Breast epithelium (tissue), 4 donors: ENCODE measurements at regions not wholly inside any gene's neighbourhood (a gene's known extent, or its start where the extent isn't known, plus 50 kb on each side); places are given as distances from the start of the nearest gene placed in this dataset.

Source experiments
- DNase-seq, 2 donors: peaks; one replicate each; pipeline ENCODE4 v3.0.0-alpha.2; 2019; ENCODE audit warnings: low spot score in 2 of 2
- H3K27ac ChIP-seq, 2 donors: fragments of 200-600 bp; sonication (generic) in 1 of 2; one replicate each; pipeline ENCODE4 v1.5.1; 2016 to 2019; ENCODE audit warnings: mild to moderate bottlenecking in 1 of 2
- H3K27me3 ChIP-seq, 2 donors: fragments of 200-600 bp; sonication (generic) in 1 of 2; one replicate each; pipeline versions ENCODE4 v1.5.1 to v1.6.0; 2017 to 2019; ENCODE audit warnings: control low read depth in 1 of 2, mild to moderate bottlenecking in 1 of 2
- H3K36me3 ChIP-seq: fragments of 200-600 bp; one replicate; pipeline ENCODE4 v1.5.1; 2019
- H3K4me1 ChIP-seq, 2 donors: fragments of 200-600 bp; sonication (generic); one replicate each; pipeline ENCODE4 v1.5.1; 2016 to 2019; ENCODE audit warnings: control low read depth in 1 of 2
- H3K4me3 ChIP-seq, 3 donors: fragments of 200-600 bp; sonication (generic); 1 replicate in 2 of 3; 2 replicates in 1 of 3; pipeline ENCODE4 v1.5.1; 2016 to 2019; ENCODE audit warnings: mild to moderate bottlenecking in 3 of 3, moderate library complexity in 2 of 3
- H3K9me3 ChIP-seq, 2 donors: fragments of 200-600 bp; sonication (generic) in 1 of 2; one replicate each; pipeline ENCODE4 v1.5.1; 2016 to 2019; ENCODE audit warnings: control low read depth in 1 of 2
- POLR2A ChIP-seq: fragments of 450-650 bp; IDR thresholded peaks from one replicate; pipeline ENCODE4 v1.6.1; 2016; ENCODE audit warnings: antibody characterized with exemption, mild to moderate bottlenecking, moderate library complexity
- POLR2AphosphoS5 ChIP-seq, 3 donors: sonication (generic); formaldehyde crosslinking; IDR thresholded peaks; one replicate each; pipeline ENCODE4 v1.6.1; 2017; ENCODE audit warnings: antibody characterized with exemption in 3 of 3
- intact Hi-C: fragments of 100-400 bp; cut with DNase I; formaldehyde crosslinking; loops from one replicate; pipeline ENCODE4 v1.15.1; 2023; ENCODE audit warnings: low total_unique reads
- TF ChIP-seq, protein P1 (sequence below), 3 donors: fragments of 450-650 bp; IDR thresholded peaks; one replicate each; pipeline ENCODE4 v1.5.1; 2016 to 2017; ENCODE audit warnings: antibody characterized with exemption in 3 of 3, mild to moderate bottlenecking in 3 of 3, moderate library complexity in 3 of 3

DNA sequence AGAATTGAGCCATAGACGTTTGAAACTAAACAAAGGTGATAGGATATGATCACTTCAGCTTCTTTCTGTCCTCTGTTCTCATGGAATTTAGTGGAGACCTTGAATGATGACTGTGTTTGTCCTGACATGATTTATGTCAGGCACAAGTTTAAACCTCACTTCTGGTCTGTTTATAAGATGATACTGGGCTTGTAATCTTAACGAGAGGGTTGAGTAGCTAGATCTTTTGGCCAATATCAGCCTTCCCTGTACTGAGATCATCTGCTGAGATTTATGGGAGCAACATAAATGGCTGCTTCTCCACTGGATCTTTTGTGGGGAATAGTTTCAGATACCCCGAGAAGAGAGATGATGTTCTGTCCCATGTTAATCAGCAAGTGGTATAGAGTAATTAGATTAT is 121.8 kb upstream of the OBI1 start:
- Histone ChIP-seq H3K27me3 (peaks cover 0 to 22% of the 10 kb centered on the region in 2 donors), H3K36me3 (no peaks in the 10 kb centered on the region), H3K4me3 (no peak overlapping the region), H3K27ac (no peak overlapping the region), H3K4me1 (no peaks in the 10 kb centered on the region), H3K9me3 (no peaks in the 10 kb centered on the region)
- DNase-seq: no peak
- intact Hi-C loops: no loop called here
- TF ChIP-seq, protein P1, sequence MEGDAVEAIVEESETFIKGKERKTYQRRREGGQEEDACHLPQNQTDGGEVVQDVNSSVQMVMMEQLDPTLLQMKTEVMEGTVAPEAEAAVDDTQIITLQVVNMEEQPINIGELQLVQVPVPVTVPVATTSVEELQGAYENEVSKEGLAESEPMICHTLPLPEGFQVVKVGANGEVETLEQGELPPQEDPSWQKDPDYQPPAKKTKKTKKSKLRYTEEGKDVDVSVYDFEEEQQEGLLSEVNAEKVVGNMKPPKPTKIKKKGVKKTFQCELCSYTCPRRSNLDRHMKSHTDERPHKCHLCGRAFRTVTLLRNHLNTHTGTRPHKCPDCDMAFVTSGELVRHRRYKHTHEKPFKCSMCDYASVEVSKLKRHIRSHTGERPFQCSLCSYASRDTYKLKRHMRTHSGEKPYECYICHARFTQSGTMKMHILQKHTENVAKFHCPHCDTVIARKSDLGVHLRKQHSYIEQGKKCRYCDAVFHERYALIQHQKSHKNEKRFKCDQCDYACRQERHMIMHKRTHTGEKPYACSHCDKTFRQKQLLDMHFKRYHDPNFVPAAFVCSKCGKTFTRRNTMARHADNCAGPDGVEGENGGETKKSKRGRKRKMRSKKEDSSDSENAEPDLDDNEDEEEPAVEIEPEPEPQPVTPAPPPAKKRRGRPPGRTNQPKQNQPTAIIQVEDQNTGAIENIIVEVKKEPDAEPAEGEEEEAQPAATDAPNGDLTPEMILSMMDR (IDR thresholded peaks at IDR 0.05): no peak
- no peak for TF ChIP-seq POLR2AphosphoS5 (IDR thresholded peaks at IDR 0.05)
- no peak for TF ChIP-seq POLR2A

DNA sequence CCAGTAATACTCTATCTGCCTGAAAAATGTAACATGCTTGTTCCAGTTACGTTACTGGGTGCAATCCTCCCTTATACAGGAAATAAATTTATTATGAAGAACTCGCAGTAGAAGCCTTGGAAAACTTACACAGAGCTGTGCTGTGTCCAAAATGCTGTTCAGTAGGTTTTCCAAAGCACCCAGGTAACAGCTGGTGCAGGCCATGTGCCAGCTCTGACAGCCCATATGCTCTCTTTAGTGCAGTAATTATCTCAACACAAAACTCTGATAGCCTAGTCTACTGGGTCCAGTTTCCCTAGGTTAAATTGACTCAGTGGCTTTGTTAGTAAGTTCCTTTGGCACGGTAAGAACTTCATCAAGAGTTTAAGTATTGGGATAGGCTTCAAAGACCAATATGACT is 120.7 kb upstream of the OBI1 start:
- H3K4me3 ChIP-seq: no peak overlapping the region
- TF ChIP-seq POLR2A (no peak), POLR2AphosphoS5 (IDR thresholded peaks at IDR 0.05) (no peak)
- TF ChIP-seq, protein P1 (IDR thresholded peaks at IDR 0.05): no peak
- H3K27me3 ChIP-seq: peaks cover 0 to 22% of the 10 kb centered on the region in 2 donors
- intact Hi-C loops: no loop called here
- H3K9me3 ChIP-seq: no peaks in the 10 kb centered on the region
- H3K36me3 ChIP-seq: no peaks in the 10 kb centered on the region
- no peaks in the 10 kb centered on the region for H3K4me1 ChIP-seq
- H3K27ac ChIP-seq: no peak overlapping the region
- no peak for DNase-seq

DNA sequence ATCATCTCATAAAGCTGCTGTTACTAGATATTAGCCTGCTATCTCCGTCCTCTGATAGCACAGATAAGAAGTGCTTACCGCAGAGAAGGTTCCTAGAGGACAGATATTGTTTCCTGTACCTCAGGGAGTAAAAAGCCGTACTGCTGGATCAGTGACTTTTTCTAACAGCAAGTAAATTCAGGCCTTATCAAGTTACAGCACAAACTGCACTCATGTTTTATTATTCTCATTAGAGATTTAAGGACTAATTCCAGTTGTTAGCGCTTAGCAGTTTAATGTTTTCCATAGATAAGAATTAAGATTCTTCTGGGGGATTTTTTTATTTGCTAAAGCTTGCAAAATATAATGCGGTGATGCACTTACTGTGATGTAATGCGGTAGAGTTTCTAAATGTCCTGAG is 119.0 kb upstream of the OBI1 start:
- Histone ChIP-seq H3K27ac (no peak overlapping the region), H3K36me3 (no peaks in the 10 kb centered on the region), H3K9me3 (no peaks in the 10 kb centered on the region), H3K4me1 (no peaks in the 10 kb centered on the region), H3K4me3 (no peak overlapping the region), H3K27me3 (peaks cover 0 to 17% of the 10 kb centered on the region in 2 donors)
- TF ChIP-seq POLR2A (no peak), POLR2AphosphoS5 (IDR thresholded peaks at IDR 0.05) (no peak)
- TF ChIP-seq, protein P1 (IDR thresholded peaks at IDR 0.05): no peak
- DNase-seq: no peak
- intact Hi-C loops: no loop called here

DNA sequence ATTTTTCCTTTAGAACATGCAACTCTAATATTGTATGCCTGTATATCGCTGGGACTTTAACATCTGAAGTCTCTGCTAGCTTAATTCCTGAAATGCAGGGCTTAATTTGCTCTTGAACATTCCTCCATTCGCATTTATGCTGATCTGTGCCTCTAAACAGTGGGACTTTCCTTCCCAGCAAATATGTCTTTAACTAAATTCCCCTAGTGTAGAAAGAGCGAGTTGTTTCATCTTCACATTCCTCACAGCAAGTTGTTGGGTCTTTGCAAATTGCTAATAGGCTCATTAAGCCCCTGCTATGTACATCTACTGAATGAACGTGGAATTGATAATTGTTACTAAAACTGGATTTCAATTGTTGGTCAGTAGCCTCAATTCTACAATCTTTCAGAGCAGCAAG is 118.4 kb upstream of the OBI1 start:
- Histone ChIP-seq H3K4me1 (no peaks in the 10 kb centered on the region), H3K36me3 (no peaks in the 10 kb centered on the region), H3K9me3 (no peaks in the 10 kb centered on the region), H3K27ac (no peak overlapping the region), H3K4me3 (no peak overlapping the region), H3K27me3 (peaks cover 0 to 17% of the 10 kb centered on the region in 2 donors)
- TF ChIP-seq, protein P1 (IDR thresholded peaks at IDR 0.05): no peak
- TF ChIP-seq POLR2A (no peak), POLR2AphosphoS5 (IDR thresholded peaks at IDR 0.05) (no peak)
- intact Hi-C loops: no loop called here
- DNase-seq: no peak

DNA sequence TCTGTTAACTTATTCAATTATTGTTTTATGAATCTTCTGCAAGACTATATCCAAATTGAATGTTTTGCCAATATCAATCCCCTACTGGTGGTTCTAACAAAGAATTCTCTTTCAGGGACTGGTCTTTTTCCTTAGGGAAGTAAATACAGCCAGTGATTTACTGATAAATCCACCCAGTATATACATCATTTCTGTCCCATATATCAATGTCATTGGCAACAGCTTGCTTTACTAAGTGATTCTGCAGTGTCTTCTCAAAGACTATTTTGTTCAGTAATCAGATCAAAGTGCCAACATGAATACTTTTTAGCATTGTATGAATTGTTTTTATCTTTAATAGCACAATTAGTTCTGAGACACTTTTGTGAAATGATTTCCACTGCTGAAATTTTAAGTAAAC is 114.0 kb upstream of the OBI1 start:
- TF ChIP-seq, protein P1 (IDR thresholded peaks at IDR 0.05): no peak
- TF ChIP-seq POLR2AphosphoS5 (IDR thresholded peaks at IDR 0.05) (no peak), POLR2A (no peak)
- intact Hi-C loops: no loop called here
- H3K27me3 ChIP-seq: peaks cover 0 to 15% of the 10 kb centered on the region in 2 donors
- H3K9me3 ChIP-seq: no peaks in the 10 kb centered on the region
- H3K4me3 ChIP-seq: no peak overlapping the region
- no peaks in the 10 kb centered on the region for H3K36me3 ChIP-seq
- no peaks in the 10 kb centered on the region for H3K4me1 ChIP-seq
- DNase-seq: no peak
- H3K27ac ChIP-seq: no peak overlapping the region
